SW480 (cell line): ENCODE measurements at regions not wholly inside any gene's neighbourhood (a gene's known extent, or its start where the extent isn't known, plus 50 kb on each side); places are given as distances from the start of the nearest gene placed in this dataset.
"Not testable (repeated sequence)": the region's sequence is repeated elsewhere in the genome, so short reads cannot be mapped to it uniquely, and the experiment has no call there.

Source experiments
- DNase-seq: peaks from one replicate; pipeline ENCODE4 v3.0.0-alpha.2; 2016; ENCODE audit warnings: low spot score

- no peak for DNase-seq
Measured at GRCh38 chr4:169934794-169935429, 91.3 kb downstream of the MFAP3L start.

- no peak for DNase-seq
Measured at GRCh38 chr4:169933531-169933930, 92.7 kb downstream of the MFAP3L start.

GRCh38 chr4:169931964-169932363 is 94.2 kb downstream of the MFAP3L start:
- no peak for DNase-seq

GRCh38 chr4:169930755-169931154 is 95.4 kb downstream of the MFAP3L start:
- DNase-seq: not testable (repeated sequence)

- DNase-seq: no peak
Measured at GRCh38 chr4:169927280-169927679, 98.9 kb downstream of the MFAP3L start.

GRCh38 chr4:169925678-169926077 is 100.5 kb downstream of the MFAP3L start:
- no peak for DNase-seq

GRCh38 chr4:169922632-169923276 is 103.4 kb downstream of the MFAP3L start:
- no peak for DNase-seq

GRCh38 chr4:169921732-169922131 is 104.5 kb downstream of the MFAP3L start:
- DNase-seq: no peak

GRCh38 chr4:169921237-169921636 is 105.0 kb downstream of the MFAP3L start:
- no peak for DNase-seq

GRCh38 chr4:169919194-169920124 is 106.7 kb downstream of the MFAP3L start:
- DNase-seq: not testable (repeated sequence)

GRCh38 chr4:169915545-169915944 is 110.7 kb downstream of the MFAP3L start:
- no peak for DNase-seq

GRCh38 chr4:169914866-169915265 is 111.3 kb downstream of the MFAP3L start:
- no peak for DNase-seq

- DNase-seq: no peak
Measured at GRCh38 chr4:169912996-169913395, 113.2 kb downstream of the MFAP3L start.

GRCh38 chr4:169909897-169910296 is 116.3 kb downstream of the MFAP3L start:
- DNase-seq: no peak

- DNase-seq: no peak
Measured at GRCh38 chr4:169909479-169909878, 116.7 kb downstream of the MFAP3L start.

GRCh38 chr4:169907705-169908104 is 118.5 kb downstream of the MFAP3L start:
- no peak for DNase-seq

- DNase-seq: no peak
Measured at GRCh38 chr4:169906821-169907220, 119.4 kb downstream of the MFAP3L start.

GRCh38 chr4:169906104-169906503 is 120.1 kb downstream of the MFAP3L start:
- no peak for DNase-seq

- DNase-seq: no peak
Measured at GRCh38 chr4:169902658-169903345, 123.4 kb downstream of the MFAP3L start.

GRCh38 chr4:169900241-169900845 is 125.9 kb downstream of the MFAP3L start:
- DNase-seq: peak; percentile 35

GRCh38 chr4:169899295-169899694 is 126.9 kb downstream of the MFAP3L start:
- DNase-seq: peak; percentile 80

GRCh38 chr4:169898095-169898494 is 128.1 kb downstream of the MFAP3L start:
- DNase-seq: no peak
